ENCODE measurements at regions not wholly inside any gene's neighbourhood (a gene's known extent, or its start where the extent isn't known, plus 50 kb on each side); places are given as distances from the start of the nearest gene placed in this dataset.
"Not testable (repeated sequence)": the region's sequence is repeated elsewhere in the genome, so short reads cannot be mapped to it uniquely, and the experiment has no call there.

DNA sequence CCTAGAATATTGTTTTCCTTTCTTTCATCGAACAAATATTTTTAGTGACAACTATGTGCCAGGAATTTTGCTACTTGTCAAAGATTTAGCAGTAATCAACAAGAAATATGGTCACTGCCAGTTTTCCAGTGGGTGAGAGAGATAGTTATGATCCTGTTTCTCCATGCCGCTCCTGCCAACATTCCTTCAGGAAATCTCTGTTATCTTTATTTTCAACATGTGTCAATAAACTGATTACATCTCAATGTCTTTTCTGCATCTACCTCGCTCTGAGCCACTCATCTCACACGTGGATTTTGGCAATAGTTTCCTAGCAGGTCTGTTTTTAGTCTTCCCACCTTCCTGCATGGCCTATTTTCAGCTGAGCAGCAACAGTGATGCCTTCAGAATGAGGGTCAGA is 650.0 kb upstream of the STXBP6 start:
- H3K27me3 ChIP-seq (ENCODE audit: control insufficient read depth, insufficient read depth, low read length): no peaks in the 10 kb centered on the region
- DNase-seq: no peak

GRCh38 chr14:25698111-25698510 is 648.2 kb upstream of the STXBP6 start:
- Histone ChIP-seq H3K27me3 (ENCODE audit: control insufficient read depth, insufficient read depth, low read length) (no peaks in the 10 kb centered on the region), H3K36me3 (replicated peaks; ENCODE audit: control insufficient read depth, insufficient read depth, low read length) (no peaks in the 10 kb centered on the region)

More for the DNA sequence above, 650.0 kb upstream of the STXBP6 start:
- no peak overlapping the region for H3K4me3 ChIP-seq (ENCODE audit: insufficient read depth, low read depth, low read length)
- H3K36me3 ChIP-seq (replicated peaks; ENCODE audit: control insufficient read depth, insufficient read depth, low read length): no peaks in the 10 kb centered on the region

DNA sequence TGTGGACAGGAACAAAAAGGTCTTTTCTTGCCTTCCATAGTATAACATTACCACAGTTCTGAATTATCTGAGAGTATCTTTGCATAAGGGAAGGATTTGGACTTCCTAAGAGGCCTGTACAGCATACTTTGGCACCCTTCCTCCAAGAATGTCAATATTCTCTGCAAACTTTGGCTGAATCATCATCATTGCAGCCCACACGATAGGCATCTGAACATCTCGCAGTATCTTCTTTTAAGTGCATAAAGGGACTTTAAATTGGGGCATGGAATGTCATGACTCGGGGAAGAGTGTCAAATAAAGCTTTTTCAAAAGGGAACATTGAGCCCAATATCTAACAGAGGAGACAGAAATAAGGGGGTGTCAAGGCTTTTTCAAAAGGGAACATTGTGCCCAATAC is 646.2 kb upstream of the STXBP6 start:
- H3K4me3 ChIP-seq (ENCODE audit: insufficient read depth, low read depth, low read length): no peak overlapping the region
- H3K36me3 ChIP-seq (replicated peaks; ENCODE audit: control insufficient read depth, insufficient read depth, low read length): no peaks in the 10 kb centered on the region
- no peaks in the 10 kb centered on the region for H3K27me3 ChIP-seq (ENCODE audit: control insufficient read depth, insufficient read depth, low read length)
- no peak for DNase-seq

More at GRCh38 chr14:25698111-25698510, 648.2 kb upstream of the STXBP6 start:
- DNase-seq: no peak
- no peak overlapping the region for H3K4me3 ChIP-seq (ENCODE audit: insufficient read depth, low read depth, low read length)

DNA sequence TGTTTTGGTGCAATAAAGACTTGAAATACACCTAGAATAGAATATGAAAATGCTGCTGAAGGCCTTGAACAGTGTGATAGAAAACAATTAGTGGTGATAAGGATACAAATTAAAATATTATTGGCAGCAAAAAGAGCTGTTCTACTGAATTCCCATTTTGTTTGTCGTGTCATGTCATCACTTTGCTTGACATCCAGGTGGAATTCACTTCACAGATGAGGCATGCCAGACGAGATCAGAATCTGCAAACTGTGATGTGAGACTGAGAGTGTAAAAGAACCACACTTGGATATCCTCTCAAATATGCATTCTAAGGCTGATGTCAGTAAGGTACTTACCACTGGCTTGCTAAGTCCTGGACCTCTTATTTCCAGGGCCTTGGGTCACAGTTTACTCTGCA is 635.1 kb upstream of the STXBP6 start:
- H3K27me3 ChIP-seq (ENCODE audit: control insufficient read depth, insufficient read depth, low read length): no peaks in the 10 kb centered on the region
- no peak for DNase-seq
- no peaks in the 10 kb centered on the region for H3K36me3 ChIP-seq (replicated peaks; ENCODE audit: control insufficient read depth, insufficient read depth, low read length)

GRCh38 chr14:25680934-25681333 is 631.0 kb upstream of the STXBP6 start:
- no peaks in the 10 kb centered on the region for H3K36me3 ChIP-seq (replicated peaks; ENCODE audit: control insufficient read depth, insufficient read depth, low read length)
- DNase-seq: no peak
- no peaks in the 10 kb centered on the region for H3K27me3 ChIP-seq (ENCODE audit: control insufficient read depth, insufficient read depth, low read length)
- no peak overlapping the region for H3K4me3 ChIP-seq (ENCODE audit: insufficient read depth, low read depth, low read length)

More for the DNA sequence above, 635.1 kb upstream of the STXBP6 start:
- H3K4me3 ChIP-seq (ENCODE audit: insufficient read depth, low read depth, low read length): no peak overlapping the region

GRCh38 chr14:25680511-25680910 is 630.6 kb upstream of the STXBP6 start:
- not testable (repeated sequence) for H3K27me3 ChIP-seq (ENCODE audit: control insufficient read depth, insufficient read depth, low read length); DNase-seq; H3K4me3 ChIP-seq (ENCODE audit: insufficient read depth, low read depth, low read length); H3K36me3 ChIP-seq (replicated peaks; ENCODE audit: control insufficient read depth, insufficient read depth, low read length)

DNA sequence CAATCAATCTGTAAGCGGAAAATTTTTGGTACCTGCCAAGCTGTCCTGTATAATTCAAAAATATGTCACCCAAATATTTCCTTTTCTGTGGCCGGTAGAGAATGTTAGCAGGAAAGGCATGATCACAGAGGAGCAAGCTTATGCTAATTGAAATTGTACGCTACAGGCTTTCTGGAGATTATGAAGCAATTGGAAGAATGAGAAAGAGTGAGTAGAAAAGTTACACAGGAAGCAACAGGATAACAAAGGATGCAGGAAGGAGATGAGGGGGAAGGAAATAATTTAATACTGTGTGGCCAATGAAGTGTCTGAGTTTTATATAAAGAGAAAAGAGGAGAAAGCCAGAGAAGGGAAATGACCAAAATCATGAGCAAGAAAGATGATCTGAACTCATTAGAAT is 627.2 kb upstream of the STXBP6 start:
- Histone ChIP-seq H3K4me3 (ENCODE audit: insufficient read depth, low read depth, low read length) (no peak overlapping the region), H3K27me3 (ENCODE audit: control insufficient read depth, insufficient read depth, low read length) (no peaks in the 10 kb centered on the region), H3K36me3 (replicated peaks; ENCODE audit: control insufficient read depth, insufficient read depth, low read length) (no peaks in the 10 kb centered on the region)
- DNase-seq: no peak

GRCh38 chr14:25667387-25667786 is 617.4 kb upstream of the STXBP6 start:
- no peak for DNase-seq
- Histone ChIP-seq H3K36me3 (replicated peaks; ENCODE audit: control insufficient read depth, insufficient read depth, low read length) (no peaks in the 10 kb centered on the region), H3K4me3 (ENCODE audit: insufficient read depth, low read depth, low read length) (no peak overlapping the region), H3K27me3 (ENCODE audit: control insufficient read depth, insufficient read depth, low read length) (no peaks in the 10 kb centered on the region)

DNA sequence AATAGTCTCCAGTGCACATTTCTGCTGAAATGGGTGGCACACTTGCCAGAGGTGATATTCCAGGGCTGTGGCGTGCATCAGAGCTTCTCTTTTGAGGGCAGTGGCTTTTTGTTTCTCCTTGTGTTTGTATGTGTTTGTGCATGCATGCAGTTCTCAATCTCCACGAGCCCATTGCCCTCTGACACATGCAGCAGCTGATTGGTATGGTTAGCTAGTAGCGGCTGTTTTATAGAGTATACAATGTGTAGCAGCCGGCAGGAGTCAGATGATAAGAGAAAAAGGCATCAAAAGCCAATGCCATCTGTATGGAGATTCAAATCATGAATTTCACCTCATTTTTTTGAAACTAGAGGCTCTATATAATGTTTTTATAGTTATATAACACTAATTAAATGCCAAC is 616.9 kb upstream of the STXBP6 start:
- Histone ChIP-seq H3K4me3 (ENCODE audit: insufficient read depth, low read depth, low read length) (no peak overlapping the region), H3K27me3 (ENCODE audit: control insufficient read depth, insufficient read depth, low read length) (no peaks in the 10 kb centered on the region), H3K36me3 (replicated peaks; ENCODE audit: control insufficient read depth, insufficient read depth, low read length) (no peaks in the 10 kb centered on the region)
- DNase-seq: no peak

DNA sequence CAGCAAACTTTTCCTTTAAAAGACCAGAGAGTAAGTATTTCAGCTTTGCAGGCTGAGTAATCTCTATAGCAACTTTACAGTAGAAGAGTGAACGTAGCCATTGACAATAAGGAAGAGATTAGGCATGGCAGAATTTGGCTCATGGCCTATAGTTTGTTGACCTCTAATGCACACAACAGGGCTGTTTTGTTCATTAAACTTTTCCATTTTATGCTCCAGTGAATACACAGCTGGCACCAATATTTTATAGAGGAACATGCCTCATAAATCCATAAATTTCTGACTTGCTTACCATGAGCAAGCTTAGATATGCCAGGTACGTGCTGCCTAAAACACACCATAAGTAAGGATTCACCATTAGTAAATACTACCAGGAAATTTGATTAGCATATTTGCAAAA is 609.0 kb upstream of the STXBP6 start:
- Histone ChIP-seq H3K27me3 (ENCODE audit: control insufficient read depth, insufficient read depth, low read length) (no peaks in the 10 kb centered on the region), H3K4me3 (ENCODE audit: insufficient read depth, low read depth, low read length) (no peak overlapping the region), H3K36me3 (replicated peaks; ENCODE audit: control insufficient read depth, insufficient read depth, low read length) (no peaks in the 10 kb centered on the region)
- DNase-seq: no peak

DNA sequence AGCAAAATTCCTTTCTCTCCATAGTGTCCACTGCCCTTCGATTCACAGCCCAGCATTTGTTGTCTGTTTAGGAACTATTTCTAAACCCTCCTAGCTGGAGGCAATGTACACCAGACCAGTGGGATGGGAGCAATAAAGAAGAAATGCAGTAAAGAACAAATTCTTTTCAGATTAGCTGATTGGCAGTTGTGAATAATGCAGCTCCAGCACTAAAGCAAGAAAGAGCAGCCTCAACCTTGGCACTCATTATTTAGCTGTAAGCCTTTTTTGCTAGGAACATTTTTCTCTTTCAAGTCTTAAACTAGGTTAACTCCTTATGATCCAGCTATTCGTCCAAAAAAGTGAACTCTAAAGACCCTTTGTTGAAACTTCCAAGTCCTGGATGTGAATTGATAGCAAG is 580.5 kb upstream of the STXBP6 start:
- Histone ChIP-seq H3K4me3 (ENCODE audit: insufficient read depth, low read depth, low read length) (no peak overlapping the region), H3K36me3 (replicated peaks; ENCODE audit: control insufficient read depth, insufficient read depth, low read length) (no peaks in the 10 kb centered on the region), H3K27me3 (ENCODE audit: control insufficient read depth, insufficient read depth, low read length) (no peaks in the 10 kb centered on the region)
- no peak for DNase-seq

DNA sequence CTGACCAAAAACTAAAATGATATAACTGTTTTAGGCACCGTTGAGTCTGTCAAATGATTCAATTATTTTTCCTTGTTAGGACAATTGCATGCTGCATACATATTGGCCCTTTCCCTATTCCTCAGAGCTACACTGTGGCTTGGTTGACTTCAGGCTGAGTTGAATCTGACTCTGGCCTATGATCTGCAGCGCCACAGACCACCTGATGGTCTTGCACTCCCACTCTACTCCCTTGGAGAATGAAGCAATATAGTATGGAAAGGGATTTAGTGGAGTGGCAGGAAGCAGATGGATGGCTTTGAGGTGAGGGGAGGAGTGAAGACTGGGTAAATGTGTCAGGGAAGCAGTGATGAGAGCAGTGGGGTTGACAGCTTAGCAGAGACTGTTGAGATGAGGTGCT is 579.0 kb upstream of the STXBP6 start:
- Histone ChIP-seq H3K4me3 (ENCODE audit: insufficient read depth, low read depth, low read length) (no peak overlapping the region), H3K27me3 (ENCODE audit: control insufficient read depth, insufficient read depth, low read length) (no peaks in the 10 kb centered on the region), H3K36me3 (replicated peaks; ENCODE audit: control insufficient read depth, insufficient read depth, low read length) (no peaks in the 10 kb centered on the region)
- DNase-seq: no peak

- Histone ChIP-seq H3K36me3 (replicated peaks; ENCODE audit: control insufficient read depth, insufficient read depth, low read length) (no peaks in the 10 kb centered on the region), H3K27me3 (ENCODE audit: control insufficient read depth, insufficient read depth, low read length) (no peaks in the 10 kb centered on the region)
- DNase-seq: no peak
Observed at GRCh38 chr14:25628390-25628789, 578.4 kb upstream of the STXBP6 start.

DNA sequence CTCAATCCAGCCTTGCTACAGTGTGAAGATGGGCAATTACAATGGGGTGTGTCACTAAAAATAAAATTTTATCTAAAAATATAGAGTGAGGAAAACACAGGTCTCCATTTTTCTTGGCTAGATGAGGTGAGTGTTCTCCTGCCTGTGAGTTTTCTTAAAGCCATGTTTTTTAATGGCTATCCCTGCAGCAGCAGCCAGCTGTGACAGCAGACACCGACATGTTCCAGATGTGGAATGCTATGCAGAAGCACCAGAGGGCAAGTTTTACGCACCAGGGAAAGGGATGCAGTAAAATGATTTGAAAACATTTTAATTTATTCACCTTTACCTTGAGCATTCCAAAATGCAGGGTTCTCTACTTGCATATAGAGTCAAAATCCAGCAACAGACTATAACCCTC is 577.0 kb upstream of the STXBP6 start:
- H3K4me3 ChIP-seq (ENCODE audit: insufficient read depth, low read depth, low read length): no peak overlapping the region
- H3K36me3 ChIP-seq (replicated peaks; ENCODE audit: control insufficient read depth, insufficient read depth, low read length): no peaks in the 10 kb centered on the region
- no peak for DNase-seq
- no peaks in the 10 kb centered on the region for H3K27me3 ChIP-seq (ENCODE audit: control insufficient read depth, insufficient read depth, low read length)

More at GRCh38 chr14:25628390-25628789, 578.4 kb upstream of the STXBP6 start:
- H3K4me3 ChIP-seq (ENCODE audit: insufficient read depth, low read depth, low read length): no peak overlapping the region

GRCh38 chr14:25622763-25623162 is 572.8 kb upstream of the STXBP6 start:
- H3K4me3 ChIP-seq (ENCODE audit: insufficient read depth, low read depth, low read length): no peak overlapping the region
- H3K36me3 ChIP-seq (replicated peaks; ENCODE audit: control insufficient read depth, insufficient read depth, low read length): no peaks in the 10 kb centered on the region
- no peaks in the 10 kb centered on the region for H3K27me3 ChIP-seq (ENCODE audit: control insufficient read depth, insufficient read depth, low read length)
- DNase-seq: no peak

GRCh38 chr14:25620515-25620914 is 570.6 kb upstream of the STXBP6 start:
- H3K4me3 ChIP-seq (ENCODE audit: insufficient read depth, low read depth, low read length): no peak overlapping the region
- no peak for DNase-seq
- no peaks in the 10 kb centered on the region for H3K27me3 ChIP-seq (ENCODE audit: control insufficient read depth, insufficient read depth, low read length)
- H3K36me3 ChIP-seq (replicated peaks; ENCODE audit: control insufficient read depth, insufficient read depth, low read length): no peaks in the 10 kb centered on the region
